ENCODE measurements at regions not wholly inside any gene's neighbourhood (a gene's known extent, or its start where the extent isn't known, plus 50 kb on each side); places are given as distances from the start of the nearest gene placed in this dataset.

- Histone ChIP-seq H3K4me2 (ENCODE audit: insufficient read depth, low read length) (no peak overlapping the region), H3K4me1 (ENCODE audit: insufficient read depth, low read length) (no peaks in the 10 kb centered on the region), H3K27me3 (ENCODE audit: insufficient read depth, low read length, poor library complexity) (no peaks in the 10 kb centered on the region), H3K36me3 (ENCODE audit: insufficient read depth, low read length) (no peaks in the 10 kb centered on the region), H3K27ac (ENCODE audit: low read length) (no peak overlapping the region), H3K79me2 (ENCODE audit: insufficient read depth, low read length) (no peaks in the 10 kb centered on the region), H3K9me3 (ENCODE audit: insufficient read depth, low read length, severe bottlenecking) (no peaks in the 10 kb centered on the region), H3K9ac (ENCODE audit: low read depth, low read length) (no peak overlapping the region), H3K4me3 (ENCODE audit: low read depth in 1 of 2, low read length in 2 of 2) (no peak overlapping the region), H4K20me1 (ENCODE audit: insufficient read depth, low read length) (no peaks in the 10 kb centered on the region), H2AFZ (ENCODE audit: low read depth, low read length) (no peak overlapping the region)
- TF ChIP-seq EZH2 (IDR thresholded peaks at IDR 0.05; ENCODE audit: borderline replicate concordance, low read depth, low read length, severe bottlenecking) (no peak), CTCF (IDR thresholded peaks at IDR 0.05; ENCODE audit: borderline replicate concordance, extremely low read depth, low read length, poor library complexity, severe bottlenecking) (no peak)
- no peak for ATAC-seq (ENCODE audit: insufficient read depth, low read depth)
- no peak for DNase-seq
These were observed 205.0 kb downstream of the UBE2E3 start for GRCh38 chr2:181185421-181185820.

- ATAC-seq (ENCODE audit: insufficient read depth, low read depth) (no peak), DNase-seq (no peak)
- Histone ChIP-seq H3K36me3 (ENCODE audit: insufficient read depth, low read length) (no peaks in the 10 kb centered on the region), H3K9me3 (ENCODE audit: insufficient read depth, low read length, severe bottlenecking) (no peaks in the 10 kb centered on the region), H3K79me2 (ENCODE audit: insufficient read depth, low read length) (no peaks in the 10 kb centered on the region), H3K4me2 (ENCODE audit: insufficient read depth, low read length) (no peak overlapping the region), H3K4me3 (ENCODE audit: low read depth in 1 of 2, low read length in 2 of 2) (no peak overlapping the region), H4K20me1 (ENCODE audit: insufficient read depth, low read length) (no peaks in the 10 kb centered on the region), H3K27ac (ENCODE audit: low read length) (no peak overlapping the region), H2AFZ (ENCODE audit: low read depth, low read length) (no peak overlapping the region), H3K27me3 (ENCODE audit: insufficient read depth, low read length, poor library complexity) (no peaks in the 10 kb centered on the region), H3K9ac (ENCODE audit: low read depth, low read length) (no peak overlapping the region), H3K4me1 (ENCODE audit: insufficient read depth, low read length) (no peaks in the 10 kb centered on the region)
- TF ChIP-seq EZH2 (IDR thresholded peaks at IDR 0.05; ENCODE audit: borderline replicate concordance, low read depth, low read length, severe bottlenecking) (no peak), CTCF (IDR thresholded peaks at IDR 0.05; ENCODE audit: borderline replicate concordance, extremely low read depth, low read length, poor library complexity, severe bottlenecking) (no peak)
These were observed 205.5 kb downstream of the UBE2E3 start for GRCh38 chr2:181185948-181186347.

GRCh38 chr2:181188605-181189004 lies 208.2 kb downstream of the UBE2E3 start:
- TF ChIP-seq CTCF (IDR thresholded peaks at IDR 0.05; ENCODE audit: borderline replicate concordance, extremely low read depth, low read length, poor library complexity, severe bottlenecking) (no peak), EZH2 (IDR thresholded peaks at IDR 0.05; ENCODE audit: borderline replicate concordance, low read depth, low read length, severe bottlenecking) (no peak)
- H2AFZ ChIP-seq (ENCODE audit: low read depth, low read length), result no peak overlapping the region
- no peak overlapping the region for H3K9ac ChIP-seq (ENCODE audit: low read depth, low read length)
- no peaks in the 10 kb centered on the region for H3K79me2 ChIP-seq (ENCODE audit: insufficient read depth, low read length)
- H3K27ac ChIP-seq (ENCODE audit: low read length), result no peak overlapping the region
- H3K4me2 ChIP-seq (ENCODE audit: insufficient read depth, low read length), result no peak overlapping the region
- no peaks in the 10 kb centered on the region for H4K20me1 ChIP-seq (ENCODE audit: insufficient read depth, low read length)
- H3K36me3 ChIP-seq (ENCODE audit: insufficient read depth, low read length), result no peaks in the 10 kb centered on the region
- no peak overlapping the region for H3K4me3 ChIP-seq (ENCODE audit: low read depth in 1 of 2, low read length in 2 of 2)
- no peaks in the 10 kb centered on the region for H3K27me3 ChIP-seq (ENCODE audit: insufficient read depth, low read length, poor library complexity)
- no peaks in the 10 kb centered on the region for H3K9me3 ChIP-seq (ENCODE audit: insufficient read depth, low read length, severe bottlenecking)
- no peaks in the 10 kb centered on the region for H3K4me1 ChIP-seq (ENCODE audit: insufficient read depth, low read length)
- no peak for ATAC-seq (ENCODE audit: insufficient read depth, low read depth)
- no peak for DNase-seq

- Histone ChIP-seq H3K79me2 (ENCODE audit: insufficient read depth, low read length) (no peaks in the 10 kb centered on the region), H3K4me3 (ENCODE audit: low read depth in 1 of 2, low read length in 2 of 2) (no peak overlapping the region), H2AFZ (ENCODE audit: low read depth, low read length) (no peak overlapping the region), H3K9me3 (ENCODE audit: insufficient read depth, low read length, severe bottlenecking) (no peaks in the 10 kb centered on the region), H3K9ac (ENCODE audit: low read depth, low read length) (no peak overlapping the region), H3K4me2 (ENCODE audit: insufficient read depth, low read length) (no peak overlapping the region), H3K27me3 (ENCODE audit: insufficient read depth, low read length, poor library complexity) (no peaks in the 10 kb centered on the region), H3K27ac (ENCODE audit: low read length) (no peak overlapping the region), H3K4me1 (ENCODE audit: insufficient read depth, low read length) (no peaks in the 10 kb centered on the region), H4K20me1 (ENCODE audit: insufficient read depth, low read length) (no peaks in the 10 kb centered on the region), H3K36me3 (ENCODE audit: insufficient read depth, low read length) (no peaks in the 10 kb centered on the region)
- ATAC-seq (ENCODE audit: insufficient read depth, low read depth), result no peak
- TF ChIP-seq CTCF (IDR thresholded peaks at IDR 0.05; ENCODE audit: borderline replicate concordance, extremely low read depth, low read length, poor library complexity, severe bottlenecking), result no peak
- DNase-seq, result no peak
These were observed 209.5 kb downstream of the UBE2E3 start for GRCh38 chr2:181189951-181190350.
